ENCODE measurements at regions not wholly inside any gene's neighbourhood (a gene's known extent, or its start where the extent isn't known, plus 50 kb on each side); places are given as distances from the start of the nearest gene placed in this dataset.
A peak's percentile ranks its signal among the peaks of the same experiment; 100 is the strongest.

GRCh38 chr13:107291875-107292274 lies 723.9 kb upstream of the ARGLU1 start:
- TF ChIP-seq ZNF8 (CRISPR knock-in tag; IDR thresholded peaks at IDR 0.05) (no peak), TOX (CRISPR knock-in tag; IDR thresholded peaks at IDR 0.05; ENCODE audit: borderline replicate concordance) (no peak), SNAI2 (CRISPR knock-in tag; IDR thresholded peaks at IDR 0.05) (no peak), CREB5 (CRISPR knock-in tag; IDR thresholded peaks at IDR 0.05; ENCODE audit: low read depth) (no peak), ESRRG (CRISPR knock-in tag; IDR thresholded peaks at IDR 0.05) (no peak), CSDC2 (CRISPR knock-in tag; IDR thresholded peaks at IDR 0.05) (no peak), ZNF70 (CRISPR knock-in tag; IDR thresholded peaks at IDR 0.05) (no peak), RARB (CRISPR knock-in tag; IDR thresholded peaks at IDR 0.05) (no peak), ARNTL (CRISPR knock-in tag; IDR thresholded peaks at IDR 0.05; ENCODE audit: borderline replicate concordance, low read depth) (no peak), ZFP3 (CRISPR knock-in tag; IDR thresholded peaks at IDR 0.05) (no peak), ZC3H10 (CRISPR knock-in tag; IDR thresholded peaks at IDR 0.05) (no peak), GLIS3 (CRISPR knock-in tag; IDR thresholded peaks at IDR 0.05) (no peak), OSR1 (CRISPR knock-in tag; IDR thresholded peaks at IDR 0.05) (no peak), PPARA (CRISPR knock-in tag; IDR thresholded peaks at IDR 0.05; ENCODE audit: borderline replicate concordance) (no peak), ZFP30 (CRISPR knock-in tag; IDR thresholded peaks at IDR 0.05) (no peak), CSRNP3 (CRISPR knock-in tag; IDR thresholded peaks at IDR 0.05) (no peak)
- ATAC-seq, result no peak

- no peak for TF ChIP-seq ZNF70 (CRISPR knock-in tag; IDR thresholded peaks at IDR 0.05)
- TF ChIP-seq PATZ1 (CRISPR knock-in tag; IDR thresholded peaks at IDR 0.05; ENCODE audit: borderline replicate concordance), result no peak
- TF ChIP-seq CSDC2 (CRISPR knock-in tag; IDR thresholded peaks at IDR 0.05), result no peak
- no peak for TF ChIP-seq ZNF8 (CRISPR knock-in tag; IDR thresholded peaks at IDR 0.05)
- no peak for TF ChIP-seq RARB (CRISPR knock-in tag; IDR thresholded peaks at IDR 0.05)
- TF ChIP-seq ZFP30 (CRISPR knock-in tag; IDR thresholded peaks at IDR 0.05), result no peak
Measured at GRCh38 chr13:107289540-107289939, 721.6 kb upstream of the ARGLU1 start.

GRCh38 chr13:107284173-107284572 lies 716.2 kb upstream of the ARGLU1 start:
- TF ChIP-seq ARNTL (CRISPR knock-in tag; IDR thresholded peaks at IDR 0.05; ENCODE audit: borderline replicate concordance, low read depth) (no peak), ESRRG (CRISPR knock-in tag; IDR thresholded peaks at IDR 0.05) (no peak), GLIS3 (CRISPR knock-in tag; IDR thresholded peaks at IDR 0.05) (no peak), CSDC2 (CRISPR knock-in tag; IDR thresholded peaks at IDR 0.05) (no peak), PATZ1 (CRISPR knock-in tag; IDR thresholded peaks at IDR 0.05; ENCODE audit: borderline replicate concordance) (no peak), TCF4 (CRISPR knock-in tag; IDR thresholded peaks at IDR 0.05; ENCODE audit: borderline replicate concordance) (no peak), OSR1 (CRISPR knock-in tag; IDR thresholded peaks at IDR 0.05) (no peak), ZNF565 (CRISPR knock-in tag; conservative IDR thresholded peaks at IDR 0.05; ENCODE audit: low read depth) (no peak), BACH2 (CRISPR knock-in tag; IDR thresholded peaks at IDR 0.05; ENCODE audit: borderline replicate concordance) (no peak), RARB (CRISPR knock-in tag; IDR thresholded peaks at IDR 0.05) (no peak), ZFP30 (CRISPR knock-in tag; IDR thresholded peaks at IDR 0.05) (no peak), TSHZ2 (CRISPR knock-in tag; IDR thresholded peaks at IDR 0.05) (no peak), ISL1 (CRISPR knock-in tag; IDR thresholded peaks at IDR 0.05) (no peak), TOX (CRISPR knock-in tag; IDR thresholded peaks at IDR 0.05; ENCODE audit: borderline replicate concordance) (no peak), ZC3H10 (CRISPR knock-in tag; IDR thresholded peaks at IDR 0.05) (no peak), CSRNP3 (CRISPR knock-in tag; IDR thresholded peaks at IDR 0.05) (no peak), ZNF70 (CRISPR knock-in tag; IDR thresholded peaks at IDR 0.05) (no peak)
- ATAC-seq, result 0 out of 3 replicates have a peak, but pooled peaks have one; percentile 36

More at GRCh38 chr13:107289540-107289939, 721.6 kb upstream of the ARGLU1 start:
- ATAC-seq, result peak; percentile 40; the same call in 1 of the 3 replicates
